ENCODE measurements at regions not wholly inside any gene's neighbourhood (a gene's known extent, or its start where the extent isn't known, plus 50 kb on each side); places are given as distances from the start of the nearest gene placed in this dataset.

DNA sequence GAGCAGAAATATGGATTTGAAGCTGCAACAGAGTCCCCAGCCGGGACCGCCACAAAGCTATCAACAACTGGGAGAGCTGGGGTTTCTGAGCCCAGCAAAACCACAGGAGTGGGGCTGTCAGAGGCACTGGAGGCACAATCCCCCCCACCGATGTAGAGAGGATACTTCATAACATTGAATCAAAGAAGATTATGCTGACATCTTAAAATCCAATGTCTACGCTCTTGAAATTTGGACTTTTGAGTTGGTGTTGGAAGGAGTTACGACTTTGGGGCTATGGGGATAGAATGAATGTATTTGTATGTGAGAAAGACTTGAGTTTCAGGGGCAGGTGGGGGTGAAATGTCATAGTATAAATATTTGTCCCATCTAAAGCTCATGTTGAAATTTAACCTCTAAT, 1121.6 kb upstream of the CDH8 start:
- no CpG with 5 or more reads among the region's 5 CpGs for WGBS (ENCODE audit: extremely low coverage, insufficient read length, low lambda C conversion rate)
- Histone ChIP-seq H2AK5ac (ENCODE audit: insufficient read length, low read length) (no peak overlapping the region), H3T11ph (ENCODE audit: low read length) (no peak overlapping the region), H2BK12ac (ENCODE audit: insufficient read length, low read depth, low read length) (no peak overlapping the region), H3K4me2 (ENCODE audit: insufficient read depth, insufficient read length, low read length) (no peak overlapping the region), H3K9ac (ENCODE audit: extremely low read depth, insufficient read length, low read length) (no peak overlapping the region), H3K79me1 (ENCODE audit: insufficient read depth, low read depth, low read length, poor library complexity, severe bottlenecking) (no peaks in the 10 kb centered on the region), H3K23me2 (ENCODE audit: insufficient read length, low read depth, low read length, poor library complexity, severe bottlenecking) (no peaks in the 10 kb centered on the region), H4K91ac (ENCODE audit: insufficient read length, low read depth, low read length) (no peak overlapping the region), H2BK120ac (ENCODE audit: low read depth, low read length, poor library complexity, severe bottlenecking) (no peak overlapping the region), H4K5ac (ENCODE audit: insufficient read length, low read depth, low read length) (no peak overlapping the region), H3K23ac (ENCODE audit: insufficient read length, low read depth, low read length) (no peak overlapping the region), H2BK20ac (ENCODE audit: low read depth, low read length, poor library complexity, severe bottlenecking) (no peak overlapping the region), H3K18ac (ENCODE audit: insufficient read length, low read depth, low read length) (no peak overlapping the region), H4K8ac (replicated peaks; ENCODE audit: insufficient read length, low read depth, low read length) (no peak overlapping the region), H2BK15ac (ENCODE audit: low read depth, low read length) (no peak overlapping the region), H3K9me3 (ENCODE audit: control insufficient read depth, low read depth, low read length) (no peaks in the 10 kb centered on the region), H3K14ac (ENCODE audit: insufficient read depth, low read length) (no peak overlapping the region), H3K27me3 (ENCODE audit: insufficient read depth, low read length) (no peaks in the 10 kb centered on the region), H2AFZ (ENCODE audit: low read length) (no peak overlapping the region), H3K27ac (ENCODE audit: insufficient read length, low read depth, low read length) (no peak overlapping the region), H3K56ac (ENCODE audit: insufficient read length, low read depth, low read length) (no peak overlapping the region), H3K4ac (ENCODE audit: low read depth, low read length) (no peak overlapping the region), H3K4me1 (ENCODE audit: insufficient read depth, low read length) (no peaks in the 10 kb centered on the region), H2BK5ac (ENCODE audit: insufficient read length, low read length) (no peak overlapping the region), H4K20me1 (ENCODE audit: control insufficient read depth, insufficient read depth, insufficient read length) (no peaks in the 10 kb centered on the region), H3K79me2 (ENCODE audit: insufficient read depth, low read length) (no peaks in the 10 kb centered on the region)
- H3K27me3 Mint-ChIP-seq (ENCODE audit: low read depth): no peaks in the 10 kb centered on the region; the same call in 1 of the 2 replicates
- H3K9me3 Mint-ChIP-seq: no peaks in the 10 kb centered on the region
- no peak for DNase-seq
- no peak overlapping the region for H3K27ac Mint-ChIP-seq
- no peak overlapping the region for H3K4me3 Mint-ChIP-seq
- TF ChIP-seq, protein P1, sequence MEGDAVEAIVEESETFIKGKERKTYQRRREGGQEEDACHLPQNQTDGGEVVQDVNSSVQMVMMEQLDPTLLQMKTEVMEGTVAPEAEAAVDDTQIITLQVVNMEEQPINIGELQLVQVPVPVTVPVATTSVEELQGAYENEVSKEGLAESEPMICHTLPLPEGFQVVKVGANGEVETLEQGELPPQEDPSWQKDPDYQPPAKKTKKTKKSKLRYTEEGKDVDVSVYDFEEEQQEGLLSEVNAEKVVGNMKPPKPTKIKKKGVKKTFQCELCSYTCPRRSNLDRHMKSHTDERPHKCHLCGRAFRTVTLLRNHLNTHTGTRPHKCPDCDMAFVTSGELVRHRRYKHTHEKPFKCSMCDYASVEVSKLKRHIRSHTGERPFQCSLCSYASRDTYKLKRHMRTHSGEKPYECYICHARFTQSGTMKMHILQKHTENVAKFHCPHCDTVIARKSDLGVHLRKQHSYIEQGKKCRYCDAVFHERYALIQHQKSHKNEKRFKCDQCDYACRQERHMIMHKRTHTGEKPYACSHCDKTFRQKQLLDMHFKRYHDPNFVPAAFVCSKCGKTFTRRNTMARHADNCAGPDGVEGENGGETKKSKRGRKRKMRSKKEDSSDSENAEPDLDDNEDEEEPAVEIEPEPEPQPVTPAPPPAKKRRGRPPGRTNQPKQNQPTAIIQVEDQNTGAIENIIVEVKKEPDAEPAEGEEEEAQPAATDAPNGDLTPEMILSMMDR (conservative IDR thresholded peaks at IDR 0.05): no peak
- no peaks in the 10 kb centered on the region for H3K36me3 Mint-ChIP-seq (ENCODE audit: insufficient read depth in 1 of 3, low read depth in 3 of 3)
- H3K4me1 Mint-ChIP-seq: no peaks in the 10 kb centered on the region

Data from H9 (cell line).